ENCODE measurements at regions not wholly inside any gene's neighbourhood (a gene's known extent, or its start where the extent isn't known, plus 50 kb on each side); places are given as distances from the start of the nearest gene placed in this dataset.
A peak's percentile ranks its signal among the peaks of the same experiment; 100 is the strongest.

DNA sequence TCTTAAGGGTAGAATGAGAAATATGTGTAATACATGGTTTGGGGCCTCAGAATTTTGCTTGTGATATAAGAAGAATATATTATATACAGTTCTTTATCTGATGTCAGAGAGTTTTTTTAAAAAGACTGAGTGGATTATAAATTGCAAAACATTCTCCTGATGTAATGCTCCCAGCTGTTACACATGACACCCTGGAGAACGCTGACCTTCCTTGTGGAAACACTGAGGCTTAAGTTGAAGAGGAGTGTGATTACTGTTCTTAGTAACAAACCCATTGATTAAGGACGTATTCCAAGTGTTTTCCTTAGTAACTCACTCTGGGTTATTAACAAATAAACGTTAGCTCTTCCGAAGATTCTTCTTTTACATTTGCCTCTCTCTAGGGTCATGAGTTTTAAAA is 1069.3 kb upstream of the CNTNAP5 start:
- DNase-seq, result no peak

GRCh38 chr2:122960759-122961641 is 1064.1 kb upstream of the CNTNAP5 start:
- DNase-seq, result peak; percentile 82

GRCh38 chr2:122966461-122966860 is 1058.6 kb upstream of the CNTNAP5 start:
- no peak for DNase-seq

DNA sequence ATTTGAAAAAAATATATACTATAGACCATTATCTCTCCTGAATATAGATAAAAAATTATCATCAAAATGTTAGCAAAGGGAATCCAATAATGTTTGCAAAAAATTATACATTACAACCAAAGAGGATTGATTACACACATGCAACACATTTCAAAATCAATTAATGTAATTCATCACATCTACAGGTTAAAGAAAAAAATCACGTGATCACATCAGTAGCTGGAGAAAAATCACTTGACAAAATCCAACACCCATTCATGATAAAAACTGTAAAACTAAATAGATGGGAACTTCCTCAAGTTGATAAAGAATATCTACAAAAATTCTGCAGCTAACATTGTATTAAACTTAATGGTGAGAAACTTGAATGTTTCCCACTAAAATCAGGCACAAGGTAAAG is 1047.5 kb upstream of the CNTNAP5 start:
- no peak for DNase-seq

DNA sequence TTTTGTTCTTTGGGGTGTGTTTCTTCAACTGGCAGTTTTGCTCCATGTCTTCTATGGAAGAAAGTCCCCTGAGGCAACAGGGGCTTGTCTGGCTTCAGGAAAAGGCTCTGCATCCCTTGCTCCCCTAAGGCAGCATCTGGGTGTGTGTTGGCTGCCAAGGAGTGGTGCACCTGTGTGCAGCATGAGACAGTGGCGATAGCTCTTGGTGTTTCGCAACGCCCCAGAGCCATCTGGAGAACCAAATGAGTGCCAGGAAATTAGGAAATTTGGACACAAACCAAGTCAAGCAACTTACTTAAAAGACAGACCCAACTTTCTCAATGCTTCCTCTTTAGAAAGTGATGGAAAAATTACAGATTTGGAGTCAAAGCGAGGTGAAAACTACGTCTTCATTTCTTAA is 1044.4 kb upstream of the CNTNAP5 start:
- no peak for DNase-seq

- no peak for DNase-seq
Observed at GRCh38 chr2:122982936-122983335, 1042.2 kb upstream of the CNTNAP5 start.

- no peak for DNase-seq
Observed at GRCh38 chr2:122988395-122989221, 1036.5 kb upstream of the CNTNAP5 start.

DNA sequence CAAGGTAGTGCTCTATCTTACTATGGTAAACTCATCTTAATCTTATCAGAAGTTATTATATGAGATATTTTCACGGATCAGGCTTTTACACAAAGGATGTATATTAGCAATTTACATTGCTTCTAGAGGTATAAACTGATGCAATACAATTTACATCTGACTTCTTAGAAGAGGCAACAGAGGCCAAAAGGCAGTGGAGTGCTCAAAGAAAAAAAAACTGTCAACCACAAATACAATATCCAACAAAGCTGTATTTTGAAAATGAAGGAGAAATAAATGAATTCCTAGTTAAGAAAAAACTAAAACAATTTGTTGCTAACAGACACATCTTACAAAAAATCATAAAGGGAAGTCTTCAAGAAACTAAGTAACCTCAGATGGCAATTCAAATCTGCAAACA is 1031.5 kb upstream of the CNTNAP5 start:
- no peak for DNase-seq

GRCh38 chr2:122999258-122999657 is 1025.8 kb upstream of the CNTNAP5 start:
- no peak for DNase-seq

GRCh38 chr2:122999821-123000220 is 1025.3 kb upstream of the CNTNAP5 start:
- DNase-seq, result no peak

GRCh38 chr2:123002660-123003248 is 1022.3 kb upstream of the CNTNAP5 start:
- DNase-seq, result no peak

GRCh38 chr2:123015186-123015585 is 1009.9 kb upstream of the CNTNAP5 start:
- DNase-seq, result no peak

GRCh38 chr2:123035541-123035940 is 989.5 kb upstream of the CNTNAP5 start:
- no peak for DNase-seq

- no peak for DNase-seq
Observed at GRCh38 chr2:123036300-123036699, 988.8 kb upstream of the CNTNAP5 start.

GRCh38 chr2:123040506-123040905 is 984.6 kb upstream of the CNTNAP5 start:
- no peak for DNase-seq

- no peak for DNase-seq
Observed at GRCh38 chr2:123043458-123043857, 981.6 kb upstream of the CNTNAP5 start.

- DNase-seq, result no peak
Observed at GRCh38 chr2:123045713-123046112, 979.4 kb upstream of the CNTNAP5 start.

GRCh38 chr2:123047186-123047585 is 977.9 kb upstream of the CNTNAP5 start:
- DNase-seq, result no peak

- no peak for DNase-seq
Observed at GRCh38 chr2:123051136-123051535, 974.0 kb upstream of the CNTNAP5 start.

DNA sequence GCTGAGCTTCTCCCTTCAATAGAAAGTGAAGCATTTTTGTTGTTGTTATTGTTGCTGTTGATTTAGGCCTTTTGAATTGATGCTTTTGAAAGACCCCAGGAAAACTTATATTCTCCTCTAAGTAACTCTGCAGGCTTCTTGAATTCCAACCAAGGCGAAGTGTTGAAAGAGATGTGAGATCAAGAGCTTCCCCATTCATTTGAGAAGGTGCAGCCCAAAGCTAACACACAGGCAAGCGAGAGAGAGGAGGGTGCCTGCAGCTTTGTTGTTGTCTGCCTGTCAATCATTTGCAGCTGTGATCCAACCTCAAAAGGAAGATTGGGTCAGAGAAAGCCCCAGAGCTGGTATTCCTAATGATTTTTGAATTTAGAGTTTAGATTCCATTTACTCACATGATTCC is 963.6 kb upstream of the CNTNAP5 start:
- DNase-seq, result no peak

GRCh38 chr2:123073371-123073770 is 951.7 kb upstream of the CNTNAP5 start:
- no peak for DNase-seq

DNA sequence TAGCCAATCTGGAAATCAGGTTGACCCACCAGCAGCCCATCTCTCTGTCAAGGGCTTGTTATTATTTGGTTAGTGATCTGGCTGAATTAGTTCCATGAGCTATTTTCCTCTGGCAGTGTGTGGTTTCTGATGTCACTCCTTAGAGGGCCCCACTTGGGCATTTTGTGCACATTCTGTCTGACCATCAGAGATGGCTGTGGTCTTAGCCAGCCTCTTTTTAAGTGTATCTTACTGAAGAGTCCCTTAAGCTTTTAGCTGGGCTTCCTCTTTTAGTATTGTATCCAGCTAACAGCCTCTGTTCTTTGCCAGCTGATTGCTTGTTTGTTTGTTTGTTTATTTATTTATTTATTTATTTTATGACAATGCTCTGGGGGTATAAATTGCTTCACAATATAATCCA is 951.1 kb upstream of the CNTNAP5 start:
- DNase-seq, result no peak

GRCh38 chr2:123077101-123077500 is 948.0 kb upstream of the CNTNAP5 start:
- no peak for DNase-seq

- no peak for DNase-seq
Observed at GRCh38 chr2:123080331-123080730, 944.8 kb upstream of the CNTNAP5 start.
